Gastrocnemius medialis (tissue), 4 donors: ENCODE measurements at regions not wholly inside any gene's neighbourhood (a gene's known extent, or its start where the extent isn't known, plus 50 kb on each side); places are given as distances from the start of the nearest gene placed in this dataset.

Source experiments
- ATAC-seq, 2 donors: fragments of 150-250 bp; one replicate each; pipeline ENCODE4 v1.9.1; 2016
- DNase-seq, 2 donors: peaks; one replicate each; pipeline ENCODE4 v3.0.0-alpha.2; 2019
- H3K27ac ChIP-seq, 4 donors: fragments of 200-600 bp; sonication (generic); 1 replicate in 1 of 4; 2 replicates in 3 of 4; pipeline ENCODE4 v1.5.1; 2016 to 2018; ENCODE audit warnings: mild to moderate bottlenecking in 2 of 4, moderate library complexity in 1 of 4
- H3K27me3 ChIP-seq, 3 donors: fragments of 200-600 bp; sonication (generic) in 2 of 3; 1 replicate in 1 of 3; 2 replicates in 2 of 3; pipeline versions ENCODE4 v1.5.1 to v1.6.0; 2016 to 2019; ENCODE audit warnings: mild to moderate bottlenecking in 1 of 3, moderate library complexity in 1 of 3
- H3K36me3 ChIP-seq, 2 donors: fragments of 200-600 bp; sonication (generic) in 1 of 2; one replicate each; pipeline ENCODE4 v1.5.1; 2017 to 2018
- H3K4me1 ChIP-seq, 2 donors: fragments of 200-600 bp; sonication (generic) in 1 of 2; one replicate each; pipeline ENCODE4 v1.5.1; 2016 to 2017; ENCODE audit warnings: mild to moderate bottlenecking in 2 of 2
- H3K4me3 ChIP-seq, 4 donors: fragments of 200-600 bp; sonication (generic) in 3 of 4; 1 replicate in 1 of 4; 2 replicates in 3 of 4; pipeline ENCODE4 v1.5.1; 2016 to 2019; ENCODE audit warnings: mild to moderate bottlenecking in 2 of 4
- H3K9me3 ChIP-seq, 3 donors: fragments of 200-600 bp; sonication (generic) in 2 of 3; 1 replicate in 1 of 3; 2 replicates in 2 of 3; pipeline ENCODE4 v1.5.1; 2016 to 2019
- POLR2A ChIP-seq, 2 donors: fragments of 450-650 bp; IDR thresholded peaks; one replicate each; pipeline ENCODE4 v1.6.1; 2017; ENCODE audit warnings: antibody characterized with exemption in 2 of 2, mild to moderate bottlenecking in 2 of 2, moderate library complexity in 2 of 2
- in situ Hi-C, 4 donors: fragments of 200-750 bp; cut with MboI; loops; one replicate each; pipeline versions ENCODE4 v1.15.0 to v1.8.0; 2017; ENCODE audit warnings: low sequenced_read_pairs in 4 of 4
- intact Hi-C: fragments of 100-400 bp; cut with DNase I; formaldehyde crosslinking; loops from one replicate; pipeline ENCODE4 v1.15.1; 2023; ENCODE audit warnings: low total_unique reads
- TF ChIP-seq, protein P1 (sequence below), 5 experiments: fragments of 450-650 bp in 3 of 5; fragments of 200-600 bp in 2 of 5; sonication (generic) in 2 of 5; IDR thresholded peaks in 4 of 5; conservative IDR thresholded peaks in 1 of 5; 1 replicate in 4 of 5; 2 replicates in 1 of 5; pipeline ENCODE4 v1.5.1; 2016 to 2019; ENCODE audit warnings: antibody characterized with exemption in 5 of 5, mild to moderate bottlenecking in 3 of 5, moderate library complexity in 3 of 5

DNA sequence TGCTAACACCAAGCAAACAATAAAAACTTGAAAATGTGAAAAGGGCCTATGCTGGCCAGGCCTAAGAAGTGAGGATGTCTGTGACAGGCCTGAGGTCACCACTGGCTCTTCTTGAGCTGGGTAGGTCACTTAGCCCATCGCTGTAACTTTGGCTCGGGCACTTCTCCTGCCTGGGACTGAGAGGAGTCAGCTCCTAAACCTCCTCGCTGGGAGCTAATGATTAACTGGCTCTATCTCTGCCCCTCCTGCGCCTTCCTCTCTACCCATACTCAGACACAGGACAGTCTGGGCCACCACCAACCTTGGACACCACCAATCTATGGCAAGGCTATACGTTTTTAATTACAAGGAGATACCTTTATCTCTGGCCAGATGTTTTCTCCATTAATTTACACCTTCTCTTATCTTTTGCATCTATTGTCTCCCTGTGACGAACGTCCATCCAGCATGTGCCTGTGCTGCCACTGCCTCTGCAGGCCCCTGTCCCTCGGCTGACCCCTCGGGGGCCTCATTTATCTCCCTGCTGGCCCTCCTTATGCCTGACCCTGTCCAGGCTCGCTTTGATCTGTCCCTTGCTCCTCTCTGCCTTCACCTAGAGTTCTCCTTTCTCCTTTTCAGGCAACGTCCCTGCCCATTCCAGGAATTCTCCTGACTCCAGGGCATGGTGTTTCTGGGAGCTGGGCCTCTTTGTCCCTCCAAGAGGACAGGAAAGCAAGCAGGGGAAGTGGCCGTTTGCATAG lies 149.1 kb upstream of the GATA6 start:
- Histone ChIP-seq H3K9me3 (no peaks in the 10 kb centered on the region), H3K27ac (no peak overlapping the region), H3K36me3 (no peaks in the 10 kb centered on the region), H3K27me3 (peaks cover 0 to 3% (median 0%) of the 10 kb centered on the region in 3 donors), H3K4me1 (no peaks in the 10 kb centered on the region), H3K4me3 (no peak overlapping the region)
- intact Hi-C loops (no loop called here), in situ Hi-C loops (loop anchor here in 1 of 4 donors (25.0 kb wide), 1 partner anchor 542 kb away; no protein-coding TSS in a partner anchor)
- ATAC-seq (no peak), DNase-seq (no peak)
- TF ChIP-seq, protein P1, sequence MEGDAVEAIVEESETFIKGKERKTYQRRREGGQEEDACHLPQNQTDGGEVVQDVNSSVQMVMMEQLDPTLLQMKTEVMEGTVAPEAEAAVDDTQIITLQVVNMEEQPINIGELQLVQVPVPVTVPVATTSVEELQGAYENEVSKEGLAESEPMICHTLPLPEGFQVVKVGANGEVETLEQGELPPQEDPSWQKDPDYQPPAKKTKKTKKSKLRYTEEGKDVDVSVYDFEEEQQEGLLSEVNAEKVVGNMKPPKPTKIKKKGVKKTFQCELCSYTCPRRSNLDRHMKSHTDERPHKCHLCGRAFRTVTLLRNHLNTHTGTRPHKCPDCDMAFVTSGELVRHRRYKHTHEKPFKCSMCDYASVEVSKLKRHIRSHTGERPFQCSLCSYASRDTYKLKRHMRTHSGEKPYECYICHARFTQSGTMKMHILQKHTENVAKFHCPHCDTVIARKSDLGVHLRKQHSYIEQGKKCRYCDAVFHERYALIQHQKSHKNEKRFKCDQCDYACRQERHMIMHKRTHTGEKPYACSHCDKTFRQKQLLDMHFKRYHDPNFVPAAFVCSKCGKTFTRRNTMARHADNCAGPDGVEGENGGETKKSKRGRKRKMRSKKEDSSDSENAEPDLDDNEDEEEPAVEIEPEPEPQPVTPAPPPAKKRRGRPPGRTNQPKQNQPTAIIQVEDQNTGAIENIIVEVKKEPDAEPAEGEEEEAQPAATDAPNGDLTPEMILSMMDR (IDR thresholded peaks at IDR 0.05 in 4 of 5, conservative IDR thresholded peaks at IDR 0.05 in 1 of 5) = no peak
- no peak for TF ChIP-seq POLR2A (IDR thresholded peaks at IDR 0.05)

- no peak overlapping the region for H3K4me3 ChIP-seq
- TF ChIP-seq, protein P1 (IDR thresholded peaks at IDR 0.05 in 4 of 5, conservative IDR thresholded peaks at IDR 0.05 in 1 of 5) = no peak
- no peak for TF ChIP-seq POLR2A (IDR thresholded peaks at IDR 0.05)
- ATAC-seq (no peak), DNase-seq (no peak)
- no peaks in the 10 kb centered on the region for H3K4me1 ChIP-seq
- no peaks in the 10 kb centered on the region for H3K9me3 ChIP-seq
- H3K27ac ChIP-seq = no peak overlapping the region
- intact Hi-C loops = no loop called here
- peaks cover 0 to 3% (median 0%) of the 10 kb centered on the region in 3 donors for H3K27me3 ChIP-seq
- no peaks in the 10 kb centered on the region for H3K36me3 ChIP-seq
- in situ Hi-C loops = loop anchor here in 1 of 4 donors (25.0 kb wide), 1 partner anchor 541 kb away; no protein-coding TSS in a partner anchor
These were observed 148.5 kb upstream of the GATA6 start for GRCh38 chr18:22020867-22021370.

DNA sequence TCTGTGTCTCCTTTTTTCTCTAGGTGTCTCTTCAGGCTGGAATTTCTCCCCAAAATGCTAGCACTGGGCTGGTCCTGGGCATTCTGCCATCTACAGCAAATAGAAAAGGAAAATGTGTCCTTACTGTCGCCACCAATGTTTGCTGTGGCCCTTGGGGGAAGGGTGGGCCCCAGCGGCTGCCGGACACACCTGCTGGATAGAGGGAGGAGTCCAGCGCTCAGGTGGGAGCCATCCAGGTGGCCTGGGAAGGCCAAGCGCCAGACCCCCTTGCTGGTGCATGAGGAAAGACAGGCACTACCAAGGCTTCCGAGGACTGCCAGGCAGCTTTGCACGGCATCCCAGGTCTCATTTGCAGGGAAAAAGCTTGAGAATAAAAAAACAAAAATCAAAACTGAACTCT lies 147.7 kb upstream of the GATA6 start:
- no peaks in the 10 kb centered on the region for H3K36me3 ChIP-seq
- DNase-seq (no peak), ATAC-seq (no peak)
- in situ Hi-C loops (loop anchor here in 1 of 4 donors (25.0 kb wide), 1 partner anchor 541 kb away; no protein-coding TSS in a partner anchor), intact Hi-C loops (no loop called here)
- H3K4me1 ChIP-seq = no peaks in the 10 kb centered on the region
- TF ChIP-seq, protein P1 (IDR thresholded peaks at IDR 0.05 in 4 of 5, conservative IDR thresholded peaks at IDR 0.05 in 1 of 5) = no peak
- TF ChIP-seq POLR2A (IDR thresholded peaks at IDR 0.05) = no peak
- no peaks in the 10 kb centered on the region for H3K27me3 ChIP-seq
- H3K4me3 ChIP-seq = no peak overlapping the region
- no peak overlapping the region for H3K27ac ChIP-seq
- no peaks in the 10 kb centered on the region for H3K9me3 ChIP-seq

- in situ Hi-C loops = loop anchor here in 2 of 4 donors (25.0 kb wide), 2 partner anchors 237 to 537 kb away; no protein-coding TSS in a partner anchor
- Histone ChIP-seq H3K4me3 (no peak overlapping the region), H3K27me3 (no peaks in the 10 kb centered on the region), H3K9me3 (no peaks in the 10 kb centered on the region), H3K4me1 (no peaks in the 10 kb centered on the region), H3K27ac (no peak overlapping the region), H3K36me3 (no peaks in the 10 kb centered on the region)
- no peak for ATAC-seq
- TF ChIP-seq, protein P1 (IDR thresholded peaks at IDR 0.05 in 4 of 5, conservative IDR thresholded peaks at IDR 0.05 in 1 of 5) = no peak
- no peak for TF ChIP-seq POLR2A (IDR thresholded peaks at IDR 0.05)
- DNase-seq = no peak
- intact Hi-C loops = no loop called here
These were observed 144.5 kb upstream of the GATA6 start for GRCh38 chr18:22024924-22025323.
